MCF 10A (cell line): ENCODE measurements at regions not wholly inside any gene's neighbourhood (a gene's known extent, or its start where the extent isn't known, plus 50 kb on each side); places are given as distances from the start of the nearest gene placed in this dataset.

ENCODE experiments used
- BruUV-seq: library from RNA; stranded (reverse); fragments of 400-500 nt; replicated peaks from 2 replicates; lab custom pipeline; 2021; lab: Mats Ljungman, UMichigan
- CTCF ChIA-PET: fragments of 300-600 bp; sonication (Branson Sonifier 250); formaldehyde crosslinking; extraction: SDS; loops from one replicate; lab custom pipeline; 2021; ENCODE audit warnings: antibody characterized with exemption, inconsistent platforms; lab: Yijun Ruan, JAX
- POLR2A ChIA-PET: fragments of 300-600, 350-650 bp; sonication (Branson Sonifier 250); formaldehyde crosslinking; extraction: SDS; loops from one replicate; lab custom pipeline; 2020; ENCODE audit warnings: antibody characterized with exemption, inconsistent platforms; lab: Yijun Ruan, JAX
- DNase-seq: peaks from one replicate; pipeline ENCODE4 v3.0.0-alpha.2; 2018; ENCODE audit not compliant: unreplicated experiment
- H3K27ac Mint-ChIP-seq: one replicate; pipeline ENCODE4 v1.8.0; 2022; ENCODE audit warnings: mild to moderate bottlenecking, low read depth, mixed read lengths; ENCODE audit not compliant: unreplicated experiment
- H3K27me3 Mint-ChIP-seq: one replicate; pipeline ENCODE4 v1.8.0; 2022; ENCODE audit warnings: mixed read lengths; ENCODE audit not compliant: insufficient read depth, unreplicated experiment
- H3K36me3 Mint-ChIP-seq: one replicate; pipeline ENCODE4 v1.8.0; 2022; ENCODE audit warnings: mild to moderate bottlenecking, moderate library complexity, mixed read lengths; ENCODE audit not compliant: insufficient read depth, unreplicated experiment
- H3K4me1 Mint-ChIP-seq: one replicate; pipeline ENCODE4 v1.8.0; 2022; ENCODE audit warnings: mixed read lengths; ENCODE audit not compliant: insufficient read depth, unreplicated experiment
- H3K4me3 Mint-ChIP-seq: one replicate; pipeline ENCODE4 v1.8.0; 2022; ENCODE audit warnings: mild to moderate bottlenecking, moderate library complexity, mixed read lengths; ENCODE audit not compliant: unreplicated experiment
- H3K9me3 Mint-ChIP-seq: one replicate; pipeline ENCODE4 v1.8.0; 2022; ENCODE audit warnings: mixed read lengths; ENCODE audit not compliant: unreplicated experiment
- CTCF ChIP-seq: fragments of 200-600 bp; IDR thresholded peaks from one replicate; pipeline ENCODE4 v1.8.0; 2022; ENCODE audit warnings: antibody characterized with exemption, mild to moderate bottlenecking; ENCODE audit not compliant: unreplicated experiment
- intact Hi-C: fragments of 100-400 bp; cut with micrococcal nuclease; formaldehyde crosslinking; loops from 2 replicates; pipeline ENCODE4 v1.14.1; 2022

- DNase-seq = no peak
- BruUV-seq = no TSS peak
- no peaks in the 10 kb centered on the region for H3K9me3 Mint-ChIP-seq
- no peak for TF ChIP-seq CTCF
- no peaks in the 10 kb centered on the region for H3K36me3 Mint-ChIP-seq
- H3K4me3 Mint-ChIP-seq = no peak overlapping the region
- H3K4me1 Mint-ChIP-seq = no peaks in the 10 kb centered on the region
- POLR2A ChIA-PET = no interaction called here
- H3K27me3 Mint-ChIP-seq = no peaks in the 10 kb centered on the region
- CTCF ChIA-PET = no interaction called here
- intact Hi-C loops = no loop called here
- no peak overlapping the region for H3K27ac Mint-ChIP-seq
These were observed 341.8 kb upstream of the SMARCA2 start for GRCh38 chr9:1673300-1673699.

- Mint-ChIP-seq H3K4me1 (no peaks in the 10 kb centered on the region), H3K36me3 (no peaks in the 10 kb centered on the region), H3K27me3 (peaks cover 9% of the 10 kb centered on the region), H3K4me3 (no peak overlapping the region), H3K27ac (no peak overlapping the region), H3K9me3 (no peaks in the 10 kb centered on the region)
- POLR2A ChIA-PET = interaction anchor here (0.9 kb wide), 1 partner anchor 11 kb away, joined by 3 read pairs; no protein-coding TSS in a partner anchor
- TF ChIP-seq CTCF = no peak
- CTCF ChIA-PET = interaction anchor here (0.7 to 1.6 kb wide), 2 partner anchors 55 to 161 kb away, joined by 3 read pairs; no protein-coding TSS in a partner anchor
- no TSS peak for BruUV-seq
- DNase-seq = no peak
- intact Hi-C loops = no loop called here
These were observed 338.4 kb upstream of the SMARCA2 start for GRCh38 chr9:1676771-1677170.

- Mint-ChIP-seq H3K36me3 (no peaks in the 10 kb centered on the region), H3K4me3 (no peak overlapping the region), H3K4me1 (no peaks in the 10 kb centered on the region), H3K27me3 (peaks cover 80% of the 10 kb centered on the region), H3K27ac (no peak overlapping the region), H3K9me3 (no peaks in the 10 kb centered on the region)
- ChIA-PET POLR2A (no interaction called here), CTCF (interaction anchor here (0.7 to 0.9 kb wide), 2 partner anchors 466 to 577 kb away, joined by 3 read pairs; no protein-coding TSS in a partner anchor)
- intact Hi-C loops = no loop called here
- BruUV-seq = no TSS peak
- DNase-seq = no peak
- no peak for TF ChIP-seq CTCF
These were observed 331.2 kb upstream of the SMARCA2 start for GRCh38 chr9:1683951-1684350.

GRCh38 chr9:1698991-1699390 is 316.2 kb upstream of the SMARCA2 start:
- TF ChIP-seq CTCF = no peak
- Mint-ChIP-seq H3K9me3 (no peaks in the 10 kb centered on the region), H3K27me3 (peaks cover 87% of the 10 kb centered on the region), H3K36me3 (no peaks in the 10 kb centered on the region), H3K4me1 (no peaks in the 10 kb centered on the region), H3K27ac (no peak overlapping the region), H3K4me3 (no peak overlapping the region)
- POLR2A ChIA-PET = no interaction called here
- no peak for DNase-seq
- no TSS peak for BruUV-seq
- intact Hi-C loops = no loop called here
- CTCF ChIA-PET = no interaction called here
